NCI-H1105 (cell line): ENCODE measurements at regions not wholly inside any gene's neighbourhood (a gene's known extent, or its start where the extent isn't known, plus 50 kb on each side); places are given as distances from the start of the nearest gene placed in this dataset.
"Not testable (repeated sequence)": the region's sequence is repeated elsewhere in the genome, so short reads cannot be mapped to it uniquely, and the experiment has no call there.

Source experiments
- DNase-seq: peaks from one replicate; lab custom pipeline; 2025; lab: John Stamatoyannopoulos, UW

DNA sequence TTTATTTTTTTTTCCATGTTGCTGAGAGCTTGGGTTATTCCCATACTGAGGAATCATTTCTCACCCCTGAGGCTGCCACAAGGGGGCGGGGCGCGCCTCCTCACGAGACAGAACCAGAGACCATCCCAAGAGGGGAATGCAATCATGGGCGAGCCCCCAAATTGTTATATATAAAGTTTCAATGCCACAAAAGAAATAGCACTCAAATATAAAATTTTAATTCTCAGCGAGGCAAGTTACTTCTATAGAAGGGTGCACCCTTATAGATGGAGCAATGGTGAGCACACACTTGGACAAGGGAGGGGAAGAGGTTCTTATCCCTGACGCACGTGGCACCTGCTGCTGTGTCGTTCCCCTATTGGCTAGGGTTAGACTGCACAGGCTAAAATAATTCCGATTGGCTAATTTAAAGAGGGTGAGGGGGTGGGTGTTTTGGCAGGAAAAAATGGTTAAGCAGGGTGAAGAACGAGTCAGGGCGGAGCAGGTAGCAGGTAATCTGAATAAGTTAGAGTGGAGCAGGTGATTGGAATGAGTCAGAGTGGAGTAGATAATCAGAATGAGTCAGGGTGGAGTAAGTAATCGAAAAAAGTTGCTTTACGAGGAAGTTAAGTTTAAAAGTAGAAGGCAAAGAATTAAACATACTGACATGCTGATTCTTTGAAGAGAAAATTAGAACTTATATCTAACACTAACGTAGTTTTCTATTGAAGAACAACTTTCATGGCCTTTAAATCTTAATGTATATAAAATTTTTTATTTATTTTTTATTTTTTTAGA is 177.5 kb downstream of the MTCL1 start:
- DNase-seq = no peak

- no peak for DNase-seq
Measured at GRCh38 chr18:8883409-8883668, 178.0 kb downstream of the MTCL1 start.

- not testable (repeated sequence) for DNase-seq
Measured at GRCh38 chr18:8887877-8888276, 182.5 kb downstream of the MTCL1 start.

- no peak for DNase-seq
Measured at GRCh38 chr18:8889489-8889888, 184.1 kb downstream of the MTCL1 start.

- not testable (repeated sequence) for DNase-seq
Measured at GRCh38 chr18:8890503-8890902, 185.1 kb downstream of the MTCL1 start.

DNA sequence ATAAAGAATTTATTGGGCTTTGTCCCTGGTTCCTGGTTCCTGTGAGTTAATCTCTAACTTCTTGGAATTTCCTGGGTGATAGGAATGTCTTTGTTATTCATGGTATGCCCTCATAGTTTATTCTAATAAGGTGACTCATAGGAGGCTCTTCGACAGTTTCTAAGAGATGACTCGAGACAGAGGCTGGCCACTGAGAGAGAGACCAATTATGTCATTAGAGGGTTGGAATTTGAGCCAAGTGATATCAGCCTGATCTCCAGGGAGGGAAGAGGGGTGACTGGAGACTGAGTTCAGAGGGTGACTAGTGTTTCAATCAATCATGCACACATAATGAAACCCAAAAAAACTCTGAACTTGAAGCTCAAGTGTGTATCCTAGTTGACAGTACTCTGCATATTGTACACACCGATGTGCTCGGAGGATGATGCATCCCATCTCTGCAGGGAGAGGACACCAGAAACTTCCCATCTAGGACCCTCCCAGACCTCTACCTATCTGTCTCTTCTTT is 185.7 kb downstream of the MTCL1 start:
- no peak for DNase-seq

DNA sequence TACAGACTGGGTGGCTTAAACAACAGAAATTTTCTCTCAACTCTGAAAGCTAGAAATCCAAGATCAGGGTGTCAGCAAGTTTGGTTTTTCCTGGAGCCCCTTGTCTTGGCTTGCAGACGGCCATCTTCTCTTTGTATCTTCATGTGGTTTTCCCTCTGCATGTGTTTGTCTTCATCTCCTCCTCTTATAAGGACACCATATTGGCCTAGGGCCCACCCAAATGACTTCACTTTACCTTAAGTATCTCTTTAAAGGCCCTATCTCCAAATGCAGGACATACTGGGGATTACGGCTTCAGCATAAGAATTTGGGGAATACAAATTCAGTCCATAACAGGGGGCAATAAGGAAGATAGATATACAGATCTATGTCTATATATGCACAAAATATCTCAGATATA is 187.9 kb downstream of the MTCL1 start:
- DNase-seq = no peak

- no peak for DNase-seq
Measured at GRCh38 chr18:8893628-8894231, 188.4 kb downstream of the MTCL1 start.

- DNase-seq = no peak
Measured at GRCh38 chr18:8894823-8895222, 189.5 kb downstream of the MTCL1 start.

GRCh38 chr18:8895341-8895740 is 190.0 kb downstream of the MTCL1 start:
- no peak for DNase-seq

- DNase-seq = no peak
Measured at GRCh38 chr18:8895987-8896619, 190.7 kb downstream of the MTCL1 start.

DNA sequence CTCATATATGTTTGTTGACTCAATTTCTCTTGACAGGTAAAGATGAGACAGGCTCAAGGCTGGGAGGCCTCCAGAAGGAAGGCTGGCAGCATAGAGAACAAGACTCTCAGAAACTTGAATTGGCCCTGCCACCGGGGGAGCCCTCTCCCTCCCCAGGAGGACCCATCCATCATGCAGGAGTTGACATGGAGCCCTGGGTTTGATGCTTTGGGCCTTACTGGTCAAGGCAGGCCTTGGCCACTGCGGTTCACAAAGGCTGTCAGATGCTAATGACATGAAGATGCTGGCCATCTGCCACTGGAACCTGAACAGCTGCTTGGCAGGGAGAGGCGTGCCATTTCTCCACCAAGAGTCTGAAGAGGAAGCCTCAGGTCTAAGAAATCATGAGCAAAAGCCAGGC is 193.6 kb downstream of the MTCL1 start:
- DNase-seq = no peak

DNA sequence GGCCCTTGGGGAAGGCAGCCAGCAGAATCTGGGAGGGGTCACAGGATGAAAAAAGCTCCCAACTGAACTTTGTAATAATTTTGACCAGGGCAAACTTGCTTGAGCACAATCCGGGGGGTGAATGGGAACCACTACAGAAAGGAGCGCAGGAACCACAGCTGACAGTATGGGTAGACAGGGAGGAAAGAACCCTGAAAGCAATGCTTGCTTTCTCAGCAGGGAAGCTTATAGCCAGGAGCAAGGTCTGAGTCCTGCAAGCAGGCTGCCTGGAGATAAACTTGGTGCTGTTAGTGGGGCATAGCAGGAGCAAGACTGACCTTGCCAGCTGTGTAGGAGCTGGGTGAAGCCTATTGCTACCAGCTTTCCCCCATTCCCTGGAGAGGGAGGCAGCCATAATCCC is 195.2 kb downstream of the MTCL1 start:
- DNase-seq = no peak

DNA sequence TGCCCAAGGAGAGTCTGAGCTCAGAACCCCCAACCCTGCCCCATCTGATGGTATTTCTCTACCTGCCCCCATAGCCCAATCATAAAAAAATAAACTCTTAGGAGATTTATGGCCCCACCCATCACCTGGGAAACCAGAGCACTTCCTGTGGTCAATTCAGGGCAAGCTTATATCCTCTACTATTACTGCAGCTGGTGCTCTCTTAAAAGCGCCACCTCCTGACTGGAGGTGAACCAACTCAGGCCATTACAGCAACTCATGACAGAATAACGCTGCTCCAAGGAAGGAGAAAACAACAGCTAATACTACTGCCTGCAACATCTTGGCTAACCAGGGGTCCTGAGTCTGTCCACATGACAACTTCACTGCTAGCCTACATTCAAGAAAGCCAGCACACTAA is 195.7 kb downstream of the MTCL1 start:
- DNase-seq = no peak

DNA sequence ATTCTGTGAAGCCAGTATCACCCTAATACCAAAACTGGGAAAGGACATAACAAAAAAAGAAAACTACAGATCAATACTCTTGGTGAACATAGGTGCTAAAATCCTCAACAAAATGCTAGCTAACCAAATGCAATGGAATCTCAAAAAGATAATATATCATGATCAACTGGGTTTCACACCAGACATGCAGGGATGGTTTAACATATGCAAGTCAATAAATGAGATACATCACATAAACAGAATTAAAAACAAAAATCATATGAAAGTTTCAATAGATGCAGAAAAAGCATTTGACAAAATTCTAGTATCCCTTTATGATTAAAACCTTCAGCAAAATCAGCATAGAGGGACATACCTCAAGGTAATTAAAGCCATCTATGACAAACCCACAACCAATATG is 198.2 kb upstream of the NDUFV2 start:
- no peak for DNase-seq

GRCh38 chr18:8908792-8909510 is 193.5 kb upstream of the NDUFV2 start:
- no peak for DNase-seq

DNA sequence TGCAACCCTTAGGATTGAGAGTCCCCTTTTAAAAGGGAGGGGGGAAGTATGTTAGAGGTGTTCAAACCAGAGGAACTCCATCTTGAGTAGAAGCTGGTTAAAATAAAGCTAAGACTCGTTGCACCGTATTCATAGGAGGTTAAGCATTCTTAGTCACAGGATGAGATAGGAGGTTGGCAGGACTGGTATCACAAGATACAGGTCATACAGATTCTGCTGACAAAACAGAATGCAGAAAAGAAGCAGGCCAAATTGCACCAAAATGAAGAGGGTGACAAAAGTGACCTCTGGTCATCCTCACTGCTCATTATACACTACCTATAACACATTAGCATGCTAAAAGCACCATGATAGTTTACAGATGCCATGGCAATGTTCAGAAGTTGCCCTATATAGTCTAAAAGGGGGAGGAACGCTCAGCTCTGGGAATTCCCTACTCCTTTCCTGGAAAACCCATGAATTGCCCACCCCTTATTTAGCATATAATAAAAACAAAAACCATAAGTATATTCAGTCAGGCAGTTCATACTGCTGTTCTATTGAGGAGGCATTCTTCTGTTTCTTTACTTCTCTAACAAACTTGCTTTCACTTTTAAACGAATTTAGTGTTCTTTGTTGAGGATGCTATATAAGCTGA is 192.2 kb upstream of the NDUFV2 start:
- DNase-seq = no peak

GRCh38 chr18:8910843-8911242 is 191.7 kb upstream of the NDUFV2 start:
- DNase-seq = no peak

DNA sequence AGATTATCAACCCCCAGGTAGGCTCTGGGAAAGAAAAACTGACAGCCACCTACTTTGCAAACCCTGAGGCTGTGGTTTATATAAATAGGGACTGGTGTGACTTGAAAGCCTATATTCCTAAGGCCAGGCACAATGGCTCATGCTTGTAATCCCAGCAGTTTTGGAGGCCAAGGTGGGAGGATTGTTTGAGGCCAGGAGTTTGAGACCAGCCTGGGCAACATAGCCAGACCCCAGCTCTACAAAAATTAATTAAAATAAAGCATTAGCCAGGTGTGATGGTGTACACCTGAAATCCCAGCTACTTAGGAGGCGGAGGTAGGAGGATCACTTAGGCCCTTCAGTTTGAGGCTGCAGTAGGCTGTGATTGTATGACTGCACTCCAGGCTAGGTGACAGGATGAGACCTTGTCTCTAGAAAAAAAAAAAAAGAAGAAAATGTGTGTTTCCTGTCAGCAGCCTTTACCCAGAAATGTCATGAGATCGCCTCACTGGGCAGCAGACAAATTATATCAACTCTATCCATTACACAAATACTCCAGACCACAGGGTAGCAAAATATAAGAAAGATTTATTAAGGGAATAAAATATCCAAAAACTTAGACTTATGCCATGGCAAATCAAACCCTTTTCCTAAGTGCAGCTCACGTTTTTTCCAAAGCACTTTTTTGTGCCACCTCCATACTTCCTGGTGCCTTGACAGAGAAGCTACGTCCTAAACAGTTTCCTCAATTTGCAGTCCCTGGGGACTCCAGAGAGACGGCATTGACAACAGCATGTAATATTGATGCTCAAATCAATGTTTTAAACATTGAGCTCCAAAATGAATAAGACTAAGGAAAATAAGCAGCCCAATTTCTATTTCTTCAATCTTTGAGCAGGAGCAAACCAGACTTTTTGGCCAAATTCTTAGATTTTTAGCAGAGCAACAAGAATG is 190.8 kb upstream of the NDUFV2 start:
- DNase-seq = no peak

GRCh38 chr18:8912348-8913326 is 189.9 kb upstream of the NDUFV2 start:
- no peak for DNase-seq
